H9 (cell line): ENCODE measurements at regions not wholly inside any gene's neighbourhood (a gene's known extent, or its start where the extent isn't known, plus 50 kb on each side); places are given as distances from the start of the nearest gene placed in this dataset.

Experiments
- DNase-seq: peaks from one replicate; pipeline ENCODE4 v3.0.0-alpha.2; 2017
- H2AFZ ChIP-seq: one replicate; pipeline ENCODE4 v1.6.1; 2013; ENCODE audit warnings: mild to moderate bottlenecking, low read length, control low read depth, moderate library complexity
- H2AK5ac ChIP-seq: 2 replicates; pipeline ENCODE4 v1.6.1; 2013; ENCODE audit warnings: low read length, control low read depth, mixed read lengths; ENCODE audit not compliant: insufficient read length
- H2BK120ac ChIP-seq: one replicate; pipeline ENCODE4 v1.6.1; 2013; ENCODE audit warnings: low read depth, mild to moderate bottlenecking, low read length, control low read depth, inconsistent platforms; ENCODE audit not compliant: poor library complexity, severe bottlenecking
- H2BK12ac ChIP-seq: 2 replicates; pipeline ENCODE4 v1.6.1; 2013; ENCODE audit warnings: low read length, control low read depth, mixed read lengths, low read depth; ENCODE audit not compliant: insufficient read length
- H2BK15ac ChIP-seq: 2 replicates; pipeline ENCODE4 v1.6.1; 2013; ENCODE audit warnings: low read depth, low read length, control low read depth
- H2BK20ac ChIP-seq: one replicate; pipeline ENCODE4 v1.6.1; 2013; ENCODE audit warnings: low read depth, mild to moderate bottlenecking, low read length, control low read depth, inconsistent platforms; ENCODE audit not compliant: poor library complexity, severe bottlenecking
- H2BK5ac ChIP-seq: 2 replicates; pipeline ENCODE4 v1.6.1; 2013; ENCODE audit warnings: low read length, control low read depth, mixed read lengths; ENCODE audit not compliant: insufficient read length
- H3K14ac ChIP-seq: 2 replicates; pipeline ENCODE4 v1.6.1; 2013; ENCODE audit warnings: low read length, control low read depth; ENCODE audit not compliant: insufficient read depth
- H3K18ac ChIP-seq: 2 replicates; pipeline ENCODE4 v1.6.1; 2013; ENCODE audit warnings: low read depth, mild to moderate bottlenecking, mixed read lengths, low read length, control low read depth; ENCODE audit not compliant: insufficient read length
- H3K23ac ChIP-seq: 2 replicates; pipeline ENCODE4 v1.6.1; 2013; ENCODE audit warnings: low read length, control low read depth, mixed read lengths, low read depth; ENCODE audit not compliant: insufficient read length
- H3K23me2 ChIP-seq: 2 replicates; pipeline ENCODE4 v1.6.1; 2013; ENCODE audit warnings: low read depth, mild to moderate bottlenecking, mixed read lengths, low read length, control low read depth; ENCODE audit not compliant: insufficient read length, poor library complexity, severe bottlenecking
- H3K27ac ChIP-seq: 2 replicates; pipeline ENCODE4 v1.5.1; 2013; ENCODE audit warnings: low read length, control low read depth, mixed read lengths, low read depth; ENCODE audit not compliant: insufficient read length
- H3K27me3 ChIP-seq: 2 replicates; pipeline ENCODE4 v1.6.1; 2013; ENCODE audit warnings: low read length, control low read depth, inconsistent platforms; ENCODE audit not compliant: insufficient read depth
- H3K4ac ChIP-seq: 2 replicates; pipeline ENCODE4 v1.6.1; 2013; ENCODE audit warnings: low read depth, mild to moderate bottlenecking, control low read depth, inconsistent platforms, low read length, moderate library complexity
- H3K4me1 ChIP-seq: 2 replicates; pipeline ENCODE4 v1.6.1; 2013; ENCODE audit warnings: low read length, control low read depth, inconsistent platforms; ENCODE audit not compliant: insufficient read depth
- H3K4me2 ChIP-seq: 2 replicates; pipeline ENCODE4 v1.6.1; 2013; ENCODE audit warnings: low read length, control low read depth, mixed read lengths; ENCODE audit not compliant: insufficient read length, insufficient read depth
- H3K56ac ChIP-seq: 2 replicates; pipeline ENCODE4 v1.6.1; 2013; ENCODE audit warnings: low read depth, mild to moderate bottlenecking, mixed read lengths, low read length, control low read depth; ENCODE audit not compliant: insufficient read length
- H3K79me1 ChIP-seq: 2 replicates; pipeline ENCODE4 v1.6.1; 2013; ENCODE audit warnings: low read depth, mild to moderate bottlenecking, moderate library complexity, low read length, control low read depth, inconsistent platforms; ENCODE audit not compliant: insufficient read depth, poor library complexity, severe bottlenecking
- H3K79me2 ChIP-seq: 2 replicates; pipeline ENCODE4 v1.6.1; 2013; ENCODE audit warnings: low read length, control low read depth, inconsistent platforms; ENCODE audit not compliant: insufficient read depth
- H3K9ac ChIP-seq: 2 replicates; pipeline ENCODE4 v1.6.1; 2013; ENCODE audit warnings: low read length, control low read depth, mixed read lengths; ENCODE audit not compliant: insufficient read length; ENCODE audit errors: extremely low read depth
- H3K9me3 ChIP-seq: one replicate; pipeline ENCODE4 v1.6.1; 2013; ENCODE audit warnings: low read depth, low read length, inconsistent platforms; ENCODE audit not compliant: control insufficient read depth
- H3T11ph ChIP-seq: one replicate; pipeline ENCODE4 v1.6.1; 2013; ENCODE audit warnings: mild to moderate bottlenecking, low read length, control low read depth, inconsistent platforms
- H4K20me1 ChIP-seq: one replicate; pipeline ENCODE4 v1.6.1; 2013; ENCODE audit not compliant: control insufficient read depth, insufficient read length, insufficient read depth
- H4K5ac ChIP-seq: 2 replicates; pipeline ENCODE4 v1.6.1; 2013; ENCODE audit warnings: low read depth, mild to moderate bottlenecking, mixed read lengths, low read length, control low read depth; ENCODE audit not compliant: insufficient read length
- H4K8ac ChIP-seq: replicated peaks from 2 replicates; pipeline ENCODE4 v1.6.1; 2013; ENCODE audit warnings: low read length, control low read depth, mixed read lengths, low read depth; ENCODE audit not compliant: insufficient read length
- H4K91ac ChIP-seq: 2 replicates; pipeline ENCODE4 v1.6.1; 2013; ENCODE audit warnings: low read depth, mild to moderate bottlenecking, moderate library complexity, mixed read lengths, low read length, control low read depth; ENCODE audit not compliant: insufficient read length
- H3K27ac Mint-ChIP-seq, 3 experiments: 2 replicates in 2 of 3; 3 replicates in 1 of 3; pipeline ENCODE4 v1.8.0; 2020 to 2021; ENCODE audit warnings: mixed read lengths in 3 of 3, mild to moderate bottlenecking in 1 of 3, moderate library complexity in 1 of 3
- H3K27me3 Mint-ChIP-seq: 2 replicates; pipeline ENCODE4 v1.8.0; 2021; ENCODE audit warnings: low read depth, mild to moderate bottlenecking, moderate library complexity, mixed read lengths
- H3K36me3 Mint-ChIP-seq, 3 experiments: 2 replicates in 2 of 3; 3 replicates in 1 of 3; pipeline ENCODE4 v1.8.0; 2020 to 2021; ENCODE audit warnings: low read depth in 3 of 3, mixed read lengths in 3 of 3; ENCODE audit not compliant: insufficient read depth in 1 of 3
- H3K4me1 Mint-ChIP-seq, 2 experiments: 2 replicates each; pipeline ENCODE4 v1.8.0; 2020; ENCODE audit warnings: mixed read lengths in 2 of 2
- H3K4me3 Mint-ChIP-seq, 2 experiments: 2 replicates in 1 of 2; 3 replicates in 1 of 2; pipeline ENCODE4 v1.8.0; 2020 to 2021; ENCODE audit warnings: mild to moderate bottlenecking in 2 of 2, mixed read lengths in 2 of 2, moderate library complexity in 1 of 2
- H3K9me3 Mint-ChIP-seq, 2 experiments: 2 replicates in 1 of 2; 3 replicates in 1 of 2; pipeline ENCODE4 v1.8.0; 2020; ENCODE audit warnings: mild to moderate bottlenecking in 2 of 2, mixed read lengths in 2 of 2, moderate library complexity in 1 of 2
- CTCF ChIP-seq: fragments of 200-600 bp; sonication (generic); conservative IDR thresholded peaks from 3 replicates; pipeline ENCODE4 v1.8.0; 2021; ENCODE audit warnings: antibody characterized with exemption, mild to moderate bottlenecking
- WGBS: extraction: QIAGEN DNeasy Blood & Tissue Kit; methylation state at CpG from one replicate; pipeline ENCODE4 v1.1.7; 2013; ENCODE audit warnings: missing lambda C conversion rate, low lambda C conversion rate, mixed read lengths; ENCODE audit not compliant: insufficient read length; ENCODE audit errors: extremely low coverage; 5-methylcytosine and 5-hydroxymethylcytosine counted together

- Histone ChIP-seq H3K4ac (no peak overlapping the region), H2BK15ac (no peak overlapping the region), H3K9ac (no peak overlapping the region), H3K79me2 (no peaks in the 10 kb centered on the region), H4K5ac (no peak overlapping the region), H3K27ac (no peak overlapping the region), H2AK5ac (no peak overlapping the region), H3K4me2 (no peak overlapping the region), H3K9me3 (no peaks in the 10 kb centered on the region), H3K14ac (no peak overlapping the region), H4K8ac (no peak overlapping the region), H4K20me1 (no peaks in the 10 kb centered on the region), H3T11ph (no peak overlapping the region), H3K4me1 (no peaks in the 10 kb centered on the region), H3K56ac (no peak overlapping the region), H2BK20ac (no peak overlapping the region), H3K27me3 (no peaks in the 10 kb centered on the region), H3K18ac (no peak overlapping the region), H4K91ac (no peak overlapping the region), H2BK120ac (no peak overlapping the region), H2BK12ac (no peak overlapping the region), H3K79me1 (no peaks in the 10 kb centered on the region), H2BK5ac (no peak overlapping the region), H3K23me2 (no peaks in the 10 kb centered on the region), H2AFZ (no peak overlapping the region), H3K23ac (no peak overlapping the region)
- no peak for TF ChIP-seq CTCF
- WGBS: no CpG with 5 or more reads among the region's 2 CpGs
- Mint-ChIP-seq H3K4me3 (no peak overlapping the region), H3K36me3 (peaks cover 34 to 47% (median 36%) of the 10 kb centered on the region in 3 experiments), H3K27ac (no peak overlapping the region), H3K27me3 (peaks cover 3% of the 10 kb centered on the region; the same call in 1 of the 2 replicates), H3K4me1 (peaks cover 3 to 12% of the 10 kb centered on the region in 2 experiments; a peak in 3 of 4 replicates), H3K9me3 (peaks cover 36 to 41% of the 10 kb centered on the region in 2 experiments)
- no peak for DNase-seq
Observed at GRCh38 chrX:113389846-113390245, 549.2 kb upstream of the AMOT start.
